Spleen (tissue), 11 donors: ENCODE measurements at regions not wholly inside any gene's neighbourhood (a gene's known extent, or its start where the extent isn't known, plus 50 kb on each side); places are given as distances from the start of the nearest gene placed in this dataset.

Experiments used
- DNase-seq: peaks from one replicate; pipeline ENCODE4 v3.0.0-alpha.2; 2020
- H3K27ac ChIP-seq, 8 donors: fragments of 200-600 bp; sonication (generic) in 7 of 8; 1 replicate in 4 of 8; 2 replicates in 4 of 8; pipeline versions ENCODE4 v1.5.0 to v1.8.0; 2016 to 2021; ENCODE audit warnings: inconsistent platforms in 4 of 8, mild to moderate bottlenecking in 4 of 8, moderate library complexity in 1 of 8
- H3K27me3 ChIP-seq, 7 donors: fragments of 200-600 bp; sonication (generic) in 6 of 7; replicated peaks in 1 of 7; 1 replicate in 4 of 7; 2 replicates in 3 of 7; pipeline versions ENCODE4 v1.5.0 to v1.8.0; 2016 to 2021; ENCODE audit warnings: inconsistent platforms in 3 of 7, mild to moderate bottlenecking in 1 of 7
- H3K36me3 ChIP-seq, 6 donors: fragments of 200-600 bp; sonication (generic) in 5 of 6; 1 replicate in 4 of 6; 2 replicates in 2 of 6; pipeline versions ENCODE4 v1.5.0 to v1.8.0; 2016 to 2021; ENCODE audit warnings: inconsistent platforms in 2 of 6
- H3K4me1 ChIP-seq, 6 donors: fragments of 200-600 bp; sonication (generic) in 5 of 6; 1 replicate in 3 of 6; 2 replicates in 3 of 6; pipeline versions ENCODE4 v1.5.0 to v1.8.0; 2016 to 2021; ENCODE audit warnings: inconsistent platforms in 3 of 6
- H3K4me3 ChIP-seq, 8 donors: fragments of 200-600 bp; sonication (generic) in 7 of 8; 1 replicate in 4 of 8; 2 replicates in 4 of 8; pipeline versions ENCODE4 v1.5.0 to v1.8.0; 2016 to 2021; ENCODE audit warnings: inconsistent platforms in 4 of 8, mild to moderate bottlenecking in 4 of 8, moderate library complexity in 2 of 8
- H3K9me3 ChIP-seq, 8 donors: fragments of 200-600 bp; sonication (generic) in 7 of 8; 1 replicate in 4 of 8; 2 replicates in 4 of 8; pipeline versions ENCODE4 v1.5.0 to v1.8.0; 2016 to 2021; ENCODE audit warnings: inconsistent platforms in 4 of 8
- CTCF ChIP-seq, 11 experiments: fragments of 200-600 bp in 7 of 11; fragments of 450-650 bp in 4 of 11; sonication (generic) in 4 of 11; IDR thresholded peaks in 8 of 11; conservative IDR thresholded peaks in 3 of 11; 1 replicate in 7 of 11; 2 replicates in 4 of 11; pipeline versions ENCODE4 v1.4.0 to v1.8.0; 2016 to 2021; ENCODE audit warnings: antibody characterized with exemption in 11 of 11, inconsistent platforms in 4 of 11, mild to moderate bottlenecking in 1 of 11
- POLR2A ChIP-seq, 3 donors: fragments of 450-650 bp; IDR thresholded peaks; one replicate each; pipeline ENCODE4 v1.5.1; 2017; ENCODE audit warnings: antibody characterized with exemption in 3 of 3, mild to moderate bottlenecking in 1 of 3
- POLR2AphosphoS5 ChIP-seq, 3 donors: sonication (generic); formaldehyde crosslinking; IDR thresholded peaks; one replicate each; pipeline ENCODE4 v1.5.1; 2017; ENCODE audit warnings: antibody characterized with exemption in 3 of 3
- WGBS, 5 donors: extraction: QIAGEN DNeasy Blood & Tissue Kit in 3 of 5; methylation state at CpG; one replicate each; pipeline versions ENCODE4 v1.1.5 to v1.1.7; 2013 to 2018; 5-methylcytosine and 5-hydroxymethylcytosine counted together
- intact Hi-C: fragments of 100-400 bp; cut with DNase I; formaldehyde crosslinking; loops from one replicate; pipeline ENCODE4 v1.15.0; 2023; ENCODE audit warnings: low total_unique reads
- donor health status: healthy with polysubstance abuse.
- donor health status: DM: no; HTN: no; CAD: no; lungs with moderate emphysema.
- donor health status: DM: no; HTN: no; CAD: no.
- donor health status: Bipolar disorder and iron deficiency.
- donor health status: healthy.
- donor health status: DM: no; HTN: no; CAD: no.
- donor health status: DM: yes; HTN: yes; CAD: no.

GRCh38 chr3:81293156-81293555, 468.3 kb downstream of the GBE1 start:
- intact Hi-C loops: no loop called here
- DNase-seq: no peak
- 73 to 88% (median 80%) methylated on average over 3 of the region's 3 CpGs for WGBS, 5 donors
- no peak for TF ChIP-seq POLR2A (IDR thresholded peaks at IDR 0.05)
- no peak for TF ChIP-seq POLR2AphosphoS5 (IDR thresholded peaks at IDR 0.05)
- no peak for TF ChIP-seq CTCF (IDR thresholded peaks at IDR 0.05 in 8 of 11, conservative IDR thresholded peaks at IDR 0.05 in 3 of 11)
- Histone ChIP-seq H3K27ac (no peak overlapping the region), H3K4me1 (no peaks in the 10 kb centered on the region), H3K4me3 (no peak overlapping the region), H3K9me3 (no peaks in the 10 kb centered on the region), H3K27me3 (no peaks in the 10 kb centered on the region), H3K36me3 (no peaks in the 10 kb centered on the region)

- 47 to 69% (median 50%) methylated on average over 1 of the region's 1 CpG for WGBS, 5 donors
- Histone ChIP-seq H3K4me1 (no peaks in the 10 kb centered on the region), H3K27me3 (no peaks in the 10 kb centered on the region), H3K36me3 (no peaks in the 10 kb centered on the region), H3K9me3 (no peaks in the 10 kb centered on the region), H3K27ac (no peak overlapping the region), H3K4me3 (no peak overlapping the region)
- TF ChIP-seq POLR2AphosphoS5 (IDR thresholded peaks at IDR 0.05): no peak
- TF ChIP-seq POLR2A (IDR thresholded peaks at IDR 0.05): no peak
- TF ChIP-seq CTCF (IDR thresholded peaks at IDR 0.05 in 8 of 11, conservative IDR thresholded peaks at IDR 0.05 in 3 of 11): no peak
- intact Hi-C loops: no loop called here
- no peak for DNase-seq
Observed at GRCh38 chr3:81291586-81291985, 469.9 kb downstream of the GBE1 start.

GRCh38 chr3:81289676-81290075, 471.8 kb downstream of the GBE1 start:
- intact Hi-C loops: no loop called here
- no peaks in the 10 kb centered on the region for H3K36me3 ChIP-seq
- H3K4me3 ChIP-seq: no peak overlapping the region
- H3K27me3 ChIP-seq: no peaks in the 10 kb centered on the region
- H3K27ac ChIP-seq: no peak overlapping the region
- H3K4me1 ChIP-seq: no peaks in the 10 kb centered on the region
- TF ChIP-seq POLR2A (IDR thresholded peaks at IDR 0.05): no peak
- no peaks in the 10 kb centered on the region for H3K9me3 ChIP-seq
- WGBS, 5 donors: 60 to 66% (median 61%) methylated on average over 3 of the region's 3 CpGs
- DNase-seq: no peak

GRCh38 chr3:81279481-81280379, 481.7 kb downstream of the GBE1 start:
- intact Hi-C loops: no loop called here
- Histone ChIP-seq H3K36me3 (no peaks in the 10 kb centered on the region), H3K4me1 (no peaks in the 10 kb centered on the region), H3K4me3 (no peak overlapping the region), H3K27me3 (no peaks in the 10 kb centered on the region), H3K9me3 (peaks cover 0 to 5% (median 0%) of the 10 kb centered on the region in 8 donors), H3K27ac (no peak overlapping the region)
- 65 to 80% (median 72%) methylated on average over 4 of the region's 4 CpGs for WGBS, 5 donors
- DNase-seq: no peak
- no peak for TF ChIP-seq POLR2AphosphoS5 (IDR thresholded peaks at IDR 0.05)
- no peak for TF ChIP-seq POLR2A (IDR thresholded peaks at IDR 0.05)
- TF ChIP-seq CTCF (IDR thresholded peaks at IDR 0.05 in 8 of 11, conservative IDR thresholded peaks at IDR 0.05 in 3 of 11): no peak
